ENCODE measurements at regions not wholly inside any gene's neighbourhood (a gene's known extent, or its start where the extent isn't known, plus 50 kb on each side); places are given as distances from the start of the nearest gene placed in this dataset.

- no peak overlapping the region for H3K27ac ChIP-seq
- TF ChIP-seq, protein P1, sequence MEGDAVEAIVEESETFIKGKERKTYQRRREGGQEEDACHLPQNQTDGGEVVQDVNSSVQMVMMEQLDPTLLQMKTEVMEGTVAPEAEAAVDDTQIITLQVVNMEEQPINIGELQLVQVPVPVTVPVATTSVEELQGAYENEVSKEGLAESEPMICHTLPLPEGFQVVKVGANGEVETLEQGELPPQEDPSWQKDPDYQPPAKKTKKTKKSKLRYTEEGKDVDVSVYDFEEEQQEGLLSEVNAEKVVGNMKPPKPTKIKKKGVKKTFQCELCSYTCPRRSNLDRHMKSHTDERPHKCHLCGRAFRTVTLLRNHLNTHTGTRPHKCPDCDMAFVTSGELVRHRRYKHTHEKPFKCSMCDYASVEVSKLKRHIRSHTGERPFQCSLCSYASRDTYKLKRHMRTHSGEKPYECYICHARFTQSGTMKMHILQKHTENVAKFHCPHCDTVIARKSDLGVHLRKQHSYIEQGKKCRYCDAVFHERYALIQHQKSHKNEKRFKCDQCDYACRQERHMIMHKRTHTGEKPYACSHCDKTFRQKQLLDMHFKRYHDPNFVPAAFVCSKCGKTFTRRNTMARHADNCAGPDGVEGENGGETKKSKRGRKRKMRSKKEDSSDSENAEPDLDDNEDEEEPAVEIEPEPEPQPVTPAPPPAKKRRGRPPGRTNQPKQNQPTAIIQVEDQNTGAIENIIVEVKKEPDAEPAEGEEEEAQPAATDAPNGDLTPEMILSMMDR (conservative IDR thresholded peaks at IDR 0.05), result no peak
Observed at GRCh38 chr5:107294211-107294550, 376.6 kb downstream of the EFNA5 start.

- TF ChIP-seq, protein P1 (conservative IDR thresholded peaks at IDR 0.05), result no peak
- no peak overlapping the region for H3K27ac ChIP-seq
Observed at GRCh38 chr5:107293541-107294210, 377.1 kb downstream of the EFNA5 start.

GRCh38 chr5:107291866-107292265 lies 378.9 kb downstream of the EFNA5 start:
- TF ChIP-seq, protein P1 (conservative IDR thresholded peaks at IDR 0.05), result no peak
- H3K27ac ChIP-seq, result no peak overlapping the region

- no peak overlapping the region for H3K27ac ChIP-seq
- TF ChIP-seq, protein P1 (conservative IDR thresholded peaks at IDR 0.05), result no peak
Observed at GRCh38 chr5:107290780-107291398, 379.8 kb downstream of the EFNA5 start.

GRCh38 chr5:107289030-107289714 lies 381.6 kb downstream of the EFNA5 start:
- TF ChIP-seq, protein P1 (conservative IDR thresholded peaks at IDR 0.05), result no peak
- H3K27ac ChIP-seq, result no peak overlapping the region

DNA sequence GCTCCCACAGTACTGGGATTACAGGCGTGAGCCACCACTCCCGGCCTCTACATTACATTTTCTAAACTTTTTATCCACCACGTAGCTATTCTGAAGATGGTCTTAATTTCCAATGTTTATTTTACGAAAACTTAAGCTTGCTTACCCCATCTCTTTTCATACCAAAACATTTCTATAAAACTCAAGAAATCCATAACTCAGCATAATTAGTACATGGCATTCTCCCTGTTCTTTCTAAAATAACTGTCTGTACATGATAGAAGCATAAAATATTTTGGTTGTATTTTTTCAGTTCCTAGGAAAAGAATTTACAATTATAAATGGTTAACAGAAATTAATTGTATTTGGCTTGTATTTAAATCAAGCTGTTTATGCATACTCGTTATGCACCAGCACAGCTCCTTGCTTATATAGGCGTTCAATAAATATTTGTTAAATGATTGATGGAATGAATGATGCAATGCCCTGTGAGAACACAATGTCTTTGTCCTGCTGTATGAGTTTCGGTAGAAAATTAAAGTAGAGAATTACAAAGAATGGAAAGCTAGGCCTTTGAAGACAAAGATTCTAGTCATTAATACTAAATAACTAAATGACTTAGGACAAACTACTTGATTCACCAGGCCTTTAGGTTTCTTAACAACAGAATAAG lies 384.2 kb downstream of the EFNA5 start:
- TF ChIP-seq, protein P1 (conservative IDR thresholded peaks at IDR 0.05), result no peak
- no peak overlapping the region for H3K27ac ChIP-seq

DNA sequence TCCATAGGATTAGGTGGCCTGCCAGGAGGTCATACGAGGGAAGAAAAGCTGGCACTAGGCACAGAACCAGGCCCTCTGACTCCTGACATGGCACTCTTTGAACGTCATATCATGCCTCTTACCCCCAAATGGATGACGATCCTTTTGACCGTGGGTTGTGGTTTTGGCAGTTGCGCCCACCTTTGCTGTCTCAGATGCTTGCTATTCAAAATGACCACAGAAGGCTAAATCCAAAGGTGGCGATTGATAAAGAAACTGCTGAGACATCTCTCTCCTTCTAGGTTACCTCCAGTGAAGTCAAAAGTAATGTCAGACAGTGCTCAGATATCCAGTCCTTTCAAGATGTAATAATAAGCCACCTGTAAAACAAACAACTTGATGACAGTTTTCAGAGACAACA lies 385.0 kb downstream of the EFNA5 start:
- H3K27ac ChIP-seq, result no peak overlapping the region
- TF ChIP-seq, protein P1 (conservative IDR thresholded peaks at IDR 0.05), result no peak

Measured in VCaP (cell line).